Vagina (tissue), 2 donors: ENCODE measurements at regions not wholly inside any gene's neighbourhood (a gene's known extent, or its start where the extent isn't known, plus 50 kb on each side); places are given as distances from the start of the nearest gene placed in this dataset.

ENCODE experiments used
- CTCF ChIP-seq, 3 experiments: fragments of 450-650 bp in 2 of 3; fragments of 200-600 bp in 1 of 3; sonication (generic) in 1 of 3; IDR thresholded peaks; one replicate each; pipeline ENCODE4 v1.5.1; 2017 to 2019; ENCODE audit warnings: antibody characterized with exemption in 3 of 3, mild to moderate bottlenecking in 2 of 3, moderate library complexity in 2 of 3
- POLR2AphosphoS5 ChIP-seq, 2 donors: sonication (generic); formaldehyde crosslinking; IDR thresholded peaks; one replicate each; pipeline ENCODE4 v1.9.0; 2017; ENCODE audit warnings: antibody characterized with exemption in 2 of 2, mild to moderate bottlenecking in 2 of 2, low read depth in 1 of 2; ENCODE audit not compliant: insufficient read depth in 1 of 2

GRCh38 chr21:32867597-32867996 lies 96.0 kb upstream of the PAXBP1 start:
- no peak for TF ChIP-seq CTCF (IDR thresholded peaks at IDR 0.05)
- no peak for TF ChIP-seq POLR2AphosphoS5 (IDR thresholded peaks at IDR 0.05; ENCODE audit: insufficient read depth in 1 of 2, low read depth in 1 of 2)
